NCI-H460 (cell line): ENCODE measurements at regions not wholly inside any gene's neighbourhood (a gene's known extent, or its start where the extent isn't known, plus 50 kb on each side); places are given as distances from the start of the nearest gene placed in this dataset.
A peak's percentile ranks its signal among the peaks of the same experiment; 100 is the strongest.

Experiments used
- DNase-seq: peaks from one replicate; pipeline ENCODE4 v3.0.0-alpha.2; 2016; ENCODE audit warnings: low read depth; ENCODE audit errors: extremely low read depth

GRCh38 chr5:159773062-159773924 is 143.0 kb upstream of the ADRA1B start:
- peak; percentile 36 for DNase-seq

- DNase-seq, result no peak
Measured at GRCh38 chr5:159774476-159775031, 141.7 kb upstream of the ADRA1B start.

GRCh38 chr5:159775890-159776289 is 140.4 kb upstream of the ADRA1B start:
- no peak for DNase-seq

- no peak for DNase-seq
Measured at GRCh38 chr5:159777049-159777660, 139.1 kb upstream of the ADRA1B start.

GRCh38 chr5:159779481-159779880 is 136.8 kb upstream of the ADRA1B start:
- DNase-seq, result no peak

- DNase-seq, result no peak
Measured at GRCh38 chr5:159780246-159780645, 136.0 kb upstream of the ADRA1B start.

- DNase-seq, result no peak
Measured at GRCh38 chr5:159781626-159782157, 134.6 kb upstream of the ADRA1B start.

GRCh38 chr5:159782197-159782994 is 133.9 kb upstream of the ADRA1B start:
- no peak for DNase-seq

- no peak for DNase-seq
Measured at GRCh38 chr5:159782995-159783300, 133.3 kb upstream of the ADRA1B start.

GRCh38 chr5:159783726-159784247 is 132.5 kb upstream of the ADRA1B start:
- DNase-seq, result no peak

GRCh38 chr5:159784993-159785392 is 131.3 kb upstream of the ADRA1B start:
- DNase-seq, result no peak

GRCh38 chr5:159785656-159786055 is 130.6 kb upstream of the ADRA1B start:
- DNase-seq, result no peak

- DNase-seq, result no peak
Measured at GRCh38 chr5:159786201-159786600, 130.1 kb upstream of the ADRA1B start.

- DNase-seq, result no peak
Measured at GRCh38 chr5:159786901-159787691, 129.2 kb upstream of the ADRA1B start.

GRCh38 chr5:159787837-159788236 is 128.4 kb upstream of the ADRA1B start:
- DNase-seq, result no peak

GRCh38 chr5:159788835-159789331 is 127.4 kb upstream of the ADRA1B start:
- DNase-seq, result no peak

- DNase-seq, result no peak
Measured at GRCh38 chr5:159792180-159792579, 124.1 kb upstream of the ADRA1B start.

GRCh38 chr5:159797261-159797970 is 118.9 kb upstream of the ADRA1B start:
- DNase-seq, result no peak

GRCh38 chr5:159799701-159800100 is 116.6 kb upstream of the ADRA1B start:
- no peak for DNase-seq
